ENCODE measurements at regions not wholly inside any gene's neighbourhood (a gene's known extent, or its start where the extent isn't known, plus 50 kb on each side); places are given as distances from the start of the nearest gene placed in this dataset.
A peak's percentile ranks its signal among the peaks of the same experiment; 100 is the strongest.

DNA sequence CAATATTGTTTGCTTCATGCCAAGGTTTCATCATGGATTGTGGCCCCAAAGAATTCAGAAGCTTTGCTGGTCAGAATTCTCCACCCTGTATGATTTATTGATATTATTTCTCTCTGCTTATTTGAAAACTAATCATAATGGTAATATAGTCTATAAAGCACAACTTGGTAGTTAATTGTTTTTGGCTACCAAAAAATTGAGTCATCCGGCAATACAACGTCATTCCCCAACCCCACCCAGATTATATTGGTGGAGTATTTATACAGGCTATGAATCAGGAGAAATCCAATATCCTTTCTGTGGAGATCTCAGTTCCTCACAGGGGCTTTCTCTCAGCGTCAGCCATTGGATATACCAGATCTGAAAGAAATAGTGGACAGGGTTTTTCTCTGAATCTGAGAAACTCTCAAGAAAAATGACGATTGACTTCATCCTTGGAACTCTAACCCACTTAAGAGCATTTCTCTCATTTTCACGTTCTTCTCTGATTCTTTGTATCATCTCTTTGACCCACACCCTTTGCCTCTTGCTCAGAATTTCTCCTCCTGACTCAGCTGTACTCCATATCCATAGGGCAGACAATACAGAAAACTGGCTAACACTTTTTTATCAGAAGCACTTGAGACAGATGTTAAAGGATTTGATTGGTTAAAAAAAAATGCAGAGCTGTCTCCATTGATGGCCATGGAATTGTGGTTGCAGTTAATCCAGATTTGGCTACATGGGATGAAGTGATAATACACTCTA lies 1055.8 kb upstream of the CADM2 start:
- no peak for DNase-seq

DNA sequence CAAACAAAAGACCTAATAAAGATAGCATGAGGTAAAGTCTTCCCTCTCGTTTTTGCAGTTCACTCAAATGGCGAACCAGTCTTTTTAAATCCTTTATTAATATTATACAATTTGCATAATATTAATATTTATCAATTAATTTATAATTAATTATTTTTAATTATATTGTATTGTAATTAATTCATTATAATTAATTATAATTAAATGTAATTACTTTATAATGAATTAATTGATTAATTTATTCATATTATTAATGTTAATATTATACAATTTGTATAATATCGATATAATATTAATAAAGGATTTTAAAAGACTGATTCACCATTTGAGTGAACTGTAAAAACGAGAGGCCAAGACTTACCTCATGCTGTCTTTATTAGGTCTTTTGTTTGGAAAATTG lies 1045.4 kb upstream of the CADM2 start:
- no peak for DNase-seq

DNA sequence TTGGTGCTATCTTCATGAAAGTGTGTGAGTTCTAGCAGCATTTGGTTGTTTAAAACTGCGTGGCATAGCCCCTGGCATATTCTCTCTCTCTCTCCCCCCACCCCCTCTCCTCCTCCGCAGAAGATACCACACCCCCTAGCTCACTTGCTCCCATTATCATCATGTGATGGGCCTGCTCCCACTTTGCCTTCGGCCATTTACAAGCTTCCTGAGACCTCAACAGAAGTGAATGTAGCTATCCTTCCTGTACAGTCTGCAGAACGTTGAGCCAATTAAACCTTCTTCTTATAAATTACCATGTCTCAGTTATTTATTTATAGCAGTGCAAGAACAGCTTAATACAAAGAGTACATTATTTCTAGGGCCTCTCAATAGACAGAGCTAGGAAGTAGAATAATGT lies 1032.5 kb upstream of the CADM2 start:
- DNase-seq, result no peak

DNA sequence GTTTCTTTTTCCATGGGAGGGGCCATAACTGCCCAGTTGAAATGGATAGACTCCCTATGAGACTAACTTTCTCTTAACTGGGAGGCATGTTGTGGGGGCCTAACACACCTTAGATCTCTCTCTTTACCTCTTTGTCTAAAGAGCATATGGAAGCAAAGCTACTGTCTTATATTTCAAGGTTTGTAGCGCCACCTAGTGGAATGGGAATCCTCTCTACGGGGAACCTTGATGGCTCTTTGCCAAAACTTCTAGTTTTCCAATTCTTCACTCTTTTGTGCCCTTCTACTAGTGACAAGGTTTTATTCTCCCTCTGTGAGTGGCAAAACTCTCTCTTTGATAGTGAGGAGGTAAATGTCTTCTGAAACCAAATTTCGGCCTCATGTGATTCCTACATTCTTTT lies 1030.4 kb upstream of the CADM2 start:
- DNase-seq, result peak; percentile 60

DNA sequence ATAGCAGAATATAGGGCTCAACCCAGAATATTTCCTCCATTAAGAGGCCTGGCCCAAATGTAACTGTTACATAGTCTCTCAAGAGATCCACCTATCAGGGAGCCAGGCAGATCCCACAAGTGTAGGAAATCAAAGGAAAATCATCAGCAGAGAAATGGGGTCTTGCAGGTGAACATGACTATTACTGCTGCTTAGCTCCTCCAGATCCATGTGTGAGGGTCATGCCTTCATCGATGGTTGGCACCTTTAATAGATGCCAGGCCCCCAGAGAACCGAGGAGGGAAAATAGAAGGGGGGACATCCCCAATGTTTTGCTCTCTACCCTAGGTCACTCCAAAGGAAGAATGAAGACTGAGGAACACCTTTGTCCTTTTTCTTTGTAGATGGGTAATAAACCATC lies 1029.9 kb upstream of the CADM2 start:
- no peak for DNase-seq

DNA sequence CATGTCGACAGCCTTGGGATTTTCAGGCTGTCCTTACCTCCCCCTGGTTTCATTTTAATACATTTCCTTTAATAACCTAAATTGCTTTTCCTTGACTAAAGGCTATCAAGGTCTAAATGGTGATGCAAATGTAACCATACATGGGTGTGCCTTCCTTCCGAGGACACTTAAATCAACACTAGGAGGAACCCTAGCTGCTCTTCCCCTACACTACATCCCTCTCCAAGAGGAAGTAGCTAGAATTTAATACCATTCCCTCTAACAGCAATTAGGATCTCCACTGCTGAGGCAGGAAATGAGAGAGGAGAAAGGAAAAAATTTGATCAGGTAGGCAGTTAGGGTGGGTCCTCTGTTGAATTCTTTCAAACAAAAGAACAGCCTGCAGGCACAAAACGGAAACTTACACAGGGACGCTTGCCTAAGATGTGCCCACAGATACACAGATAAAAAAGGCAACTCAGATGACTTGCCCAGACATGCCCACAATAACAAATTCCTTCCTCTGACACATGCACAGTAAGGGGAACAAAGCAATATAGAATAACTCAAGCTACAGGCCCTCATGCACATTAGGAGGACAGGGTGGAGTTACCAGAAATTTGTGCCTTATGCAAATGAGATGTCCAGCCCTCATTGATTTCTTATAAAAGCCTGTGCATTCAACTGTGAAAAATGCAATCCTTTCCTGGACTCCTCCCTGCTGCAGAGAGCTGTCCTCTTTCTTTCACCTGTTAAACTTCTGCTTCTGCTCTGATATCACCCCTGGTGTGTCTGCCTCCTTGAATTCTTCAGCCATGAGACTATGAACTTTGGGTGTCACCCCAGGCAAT lies 1024.4 kb upstream of the CADM2 start:
- DNase-seq, result peak; percentile 20

DNA sequence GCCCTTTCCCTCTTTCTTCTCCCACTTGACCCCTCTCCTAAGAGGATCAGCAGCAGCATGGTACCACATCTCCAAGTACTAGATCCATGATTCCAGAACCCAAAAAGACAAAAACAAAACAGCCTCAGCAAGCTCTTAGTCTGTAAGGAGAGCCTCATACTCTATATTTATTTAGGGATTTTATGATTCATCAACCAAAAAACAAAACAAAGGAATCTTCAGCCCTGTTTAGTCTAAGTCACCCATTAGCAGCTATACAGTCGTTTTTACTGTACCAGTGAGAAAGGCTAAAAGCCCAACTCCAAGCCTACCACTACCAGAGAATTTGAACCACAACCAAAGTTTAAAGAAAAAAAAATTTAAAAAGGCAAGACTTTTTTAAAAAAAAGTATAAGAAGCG lies 1020.3 kb upstream of the CADM2 start:
- no peak for DNase-seq

DNA sequence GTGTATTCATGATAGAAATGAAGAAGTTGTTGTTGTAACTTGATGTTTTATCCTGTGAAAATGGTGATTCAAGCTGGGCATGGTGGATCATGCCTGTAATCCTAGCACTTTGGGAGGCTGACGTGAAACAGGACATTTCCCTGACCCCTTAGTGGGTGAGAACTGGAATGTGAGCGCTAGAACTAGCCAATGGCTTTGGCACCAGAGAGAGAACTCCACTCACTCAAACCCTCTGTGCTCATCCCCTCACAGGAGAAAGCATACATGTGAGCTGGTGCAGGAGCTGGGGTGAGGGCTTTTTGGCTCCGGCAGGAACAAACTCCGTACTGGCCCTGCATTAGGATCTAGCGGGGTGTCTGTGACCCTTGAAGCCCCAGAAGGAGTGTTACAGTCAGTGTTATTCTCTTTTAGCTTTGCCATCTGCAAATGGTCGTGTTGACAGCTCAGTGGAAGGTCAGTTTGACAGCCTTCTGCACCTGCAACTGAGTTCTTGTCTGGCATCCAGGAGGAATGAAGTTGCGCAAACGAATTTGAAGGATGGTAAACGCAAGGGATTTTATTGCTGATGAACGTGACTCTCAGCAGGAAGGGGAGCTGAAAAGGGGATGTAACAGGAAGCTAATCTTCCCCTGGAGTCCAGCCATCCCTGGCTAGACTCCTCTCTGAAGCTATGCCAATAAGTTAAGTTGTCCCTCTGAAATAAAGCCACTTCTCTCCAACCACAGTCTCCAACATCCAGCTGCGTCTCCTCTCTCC lies 1016.6 kb upstream of the CADM2 start:
- DNase-seq, result no peak

DNA sequence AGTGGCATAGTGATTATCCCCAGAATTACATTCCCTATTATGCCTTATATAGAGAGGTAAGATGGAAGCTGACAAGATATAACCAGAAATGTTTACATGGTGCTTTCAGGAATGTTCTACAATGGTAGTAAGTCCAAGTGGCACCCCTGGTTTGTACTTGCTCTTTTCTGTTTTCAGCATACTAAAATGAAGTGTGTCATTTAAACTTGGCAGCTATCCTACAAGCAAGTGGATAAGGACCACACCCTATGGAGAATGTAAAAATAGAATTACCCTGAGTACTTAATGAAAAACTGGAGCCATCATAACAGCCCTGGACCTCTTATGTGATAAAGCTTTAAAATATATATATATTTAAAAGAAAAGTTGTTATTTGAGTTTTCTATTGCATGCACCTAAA lies 1012.7 kb upstream of the CADM2 start:
- no peak for DNase-seq

DNA sequence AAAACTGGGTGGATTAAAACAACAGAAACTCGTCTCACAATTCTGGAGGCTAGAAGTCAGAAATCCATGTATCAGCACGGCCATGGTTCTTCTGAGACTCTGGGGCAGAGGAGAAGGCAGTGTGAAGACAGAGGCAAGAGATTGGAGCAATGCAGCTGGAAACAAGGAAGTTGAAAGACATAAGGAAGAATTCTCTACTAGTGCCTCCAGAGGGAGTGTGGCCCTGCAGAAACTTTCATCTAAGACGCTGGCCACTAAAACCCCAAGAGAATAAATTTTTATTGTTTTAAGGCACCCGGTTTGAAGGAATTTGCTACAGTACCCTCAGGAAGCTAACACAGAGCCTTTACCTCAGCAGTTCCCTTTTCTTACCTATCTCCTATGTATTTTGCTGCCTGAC lies 1012.2 kb upstream of the CADM2 start:
- DNase-seq, result no peak

DNA sequence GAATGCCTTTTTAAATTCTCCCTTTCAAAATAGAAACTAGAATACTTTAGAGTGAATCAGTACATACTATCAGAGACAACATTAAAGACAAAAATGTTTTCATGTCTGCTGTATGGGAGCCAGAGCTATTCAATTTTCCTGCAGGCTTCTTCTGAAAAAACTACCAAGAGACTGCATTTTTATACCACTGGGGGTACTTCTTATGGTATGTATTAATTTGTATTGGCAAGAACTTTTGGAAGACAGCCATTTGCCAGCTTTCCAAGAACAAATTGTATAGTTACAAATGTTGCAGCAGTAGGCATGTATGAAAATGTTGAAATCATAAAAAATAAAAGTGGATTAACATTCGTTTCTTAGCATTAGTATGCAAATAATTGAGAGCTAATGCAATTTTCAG lies 1010.0 kb upstream of the CADM2 start:
- DNase-seq, result no peak

DNA sequence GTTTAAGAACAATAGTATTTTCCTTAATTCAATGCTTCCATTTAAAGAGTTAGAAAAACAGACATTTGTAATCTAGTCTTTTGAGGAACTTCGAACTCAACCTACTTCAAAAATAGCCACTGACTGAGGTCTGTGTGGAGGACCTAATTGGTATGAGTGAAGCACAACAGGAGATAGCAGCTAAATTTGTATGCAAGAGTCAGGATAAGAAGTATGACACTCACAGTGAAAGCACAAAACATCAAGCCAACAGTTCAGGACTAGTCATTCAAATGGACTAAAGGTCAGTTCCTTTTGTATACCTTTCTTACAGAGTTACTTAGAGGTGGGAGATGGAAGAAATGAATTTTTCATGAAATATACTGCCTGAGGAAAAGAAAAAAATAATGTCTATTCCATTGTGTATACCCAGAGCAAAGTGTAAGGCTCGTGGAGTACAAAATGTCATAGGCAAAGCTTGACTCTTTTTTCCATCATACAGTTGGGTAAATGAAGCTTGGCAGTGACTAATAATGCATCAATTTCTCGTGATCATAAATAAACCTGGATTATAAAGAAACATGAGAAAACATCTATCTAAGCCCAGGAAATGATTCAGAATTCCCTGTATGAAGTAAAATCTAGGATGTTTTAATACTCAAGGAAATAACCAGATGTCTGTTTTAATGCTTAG lies 1005.2 kb upstream of the CADM2 start:
- DNase-seq, result no peak

DNA sequence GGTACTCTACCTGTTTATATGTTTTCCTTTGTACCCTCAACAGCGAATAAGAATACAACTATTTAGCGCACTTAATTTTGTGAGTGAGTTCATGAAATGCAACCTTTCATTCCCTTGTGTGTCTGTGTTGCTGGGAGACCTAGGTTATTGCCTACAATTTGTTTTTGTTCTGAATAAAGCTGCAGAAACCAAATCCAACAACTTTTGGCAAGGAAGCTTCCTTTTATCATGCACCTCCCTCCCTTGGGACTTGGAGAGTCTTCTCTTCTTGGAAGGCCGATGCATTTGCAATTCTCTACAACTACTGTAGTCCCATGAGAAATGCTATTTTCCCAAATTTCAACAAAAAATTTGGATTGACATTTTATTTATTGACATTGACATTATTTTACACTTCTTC lies 1002.4 kb upstream of the CADM2 start:
- no peak for DNase-seq

DNA sequence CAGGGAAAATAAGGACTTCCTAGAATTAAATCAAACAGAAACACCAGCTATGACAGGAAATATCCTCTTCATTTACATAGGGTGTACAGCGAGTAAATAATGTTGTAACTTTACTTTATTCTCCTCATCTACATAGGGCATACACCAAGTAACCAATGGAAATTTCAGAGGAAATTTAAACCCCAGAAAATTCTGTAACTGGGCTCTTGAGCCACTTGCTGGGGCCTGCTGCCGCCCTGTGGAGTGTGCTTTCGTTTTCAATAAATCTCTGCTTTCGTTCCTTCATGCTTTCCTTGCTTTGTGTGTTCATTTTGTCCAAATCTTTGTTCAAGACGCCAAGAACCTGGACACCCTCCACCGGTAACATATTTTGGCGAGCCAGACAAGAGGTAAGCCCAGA lies 990.4 kb upstream of the CADM2 start:
- DNase-seq, result no peak

DNA sequence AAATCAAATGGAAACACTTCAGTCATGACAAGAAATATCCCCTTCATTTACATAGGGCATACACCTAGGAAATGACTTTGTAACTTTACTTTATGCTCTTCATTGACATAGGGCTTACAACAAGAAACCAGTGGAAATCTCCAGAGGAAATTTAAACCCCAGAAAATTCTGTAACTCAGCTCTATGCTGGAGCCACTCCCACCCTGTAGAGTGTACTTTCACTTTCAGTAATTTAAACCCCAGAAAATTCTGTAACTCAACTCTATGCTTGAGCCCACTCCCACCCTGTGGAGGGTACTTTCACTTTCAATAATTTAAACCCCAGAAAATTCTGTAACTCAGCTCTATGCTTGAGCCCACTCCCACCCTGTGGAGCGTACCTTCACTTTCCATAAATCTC lies 987.1 kb upstream of the CADM2 start:
- DNase-seq, result no peak

DNA sequence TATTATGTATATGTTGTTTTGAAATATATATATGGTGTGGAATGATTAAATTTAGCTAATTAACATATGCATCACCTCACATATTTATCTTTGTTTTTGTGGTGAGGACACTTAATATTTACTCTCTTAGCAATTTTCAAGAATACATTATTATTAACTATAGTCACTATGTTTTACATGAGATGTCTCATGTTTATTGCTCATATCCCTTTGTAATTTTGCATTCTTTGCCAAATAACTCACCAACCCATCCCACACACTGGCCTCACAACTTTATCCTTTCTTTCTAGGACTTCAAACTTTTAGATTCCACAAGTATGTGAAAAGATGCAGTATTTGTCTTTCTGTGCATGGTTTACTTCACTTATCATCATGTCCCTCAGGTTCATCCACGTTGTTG lies 950.2 kb upstream of the CADM2 start:
- no peak for DNase-seq

DNA sequence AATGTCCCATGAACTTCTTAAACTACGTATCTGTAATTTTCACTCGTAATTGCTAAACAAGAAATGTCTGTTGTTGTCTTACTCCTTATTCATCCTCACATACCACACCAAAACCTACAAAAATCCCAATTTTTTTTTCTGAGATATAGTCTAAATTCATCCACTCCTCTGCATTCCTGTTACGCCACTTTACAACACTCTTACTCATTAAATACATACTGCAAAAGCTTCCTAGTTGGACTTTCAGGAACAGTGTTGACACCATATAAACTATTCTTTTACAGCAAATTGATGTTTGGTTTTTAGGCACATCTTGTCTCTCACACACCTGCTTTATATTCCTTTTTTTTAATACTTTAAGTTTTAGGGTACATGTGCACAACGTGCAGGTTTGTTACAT lies 934.9 kb upstream of the CADM2 start:
- no peak for DNase-seq

DNA sequence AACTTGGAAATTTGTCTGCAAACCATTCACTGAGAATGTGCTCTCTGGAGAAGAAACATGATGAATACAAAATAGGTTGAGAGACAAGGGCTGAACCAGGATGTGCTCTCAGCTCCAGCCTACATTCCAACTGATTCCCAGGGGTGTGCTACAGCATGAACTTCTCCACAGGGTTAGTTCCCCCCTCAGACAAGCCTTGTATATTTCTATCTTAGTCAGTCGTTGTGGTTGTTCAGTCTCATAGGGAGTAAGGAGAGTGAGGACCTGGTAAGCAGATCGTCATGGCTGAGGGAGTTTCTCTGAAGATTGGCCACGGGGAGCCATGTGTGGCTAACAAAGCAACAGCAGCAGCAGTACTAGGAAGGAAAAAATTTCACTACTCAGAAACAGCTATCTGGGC lies 919.7 kb upstream of the CADM2 start:
- DNase-seq, result no peak

DNA sequence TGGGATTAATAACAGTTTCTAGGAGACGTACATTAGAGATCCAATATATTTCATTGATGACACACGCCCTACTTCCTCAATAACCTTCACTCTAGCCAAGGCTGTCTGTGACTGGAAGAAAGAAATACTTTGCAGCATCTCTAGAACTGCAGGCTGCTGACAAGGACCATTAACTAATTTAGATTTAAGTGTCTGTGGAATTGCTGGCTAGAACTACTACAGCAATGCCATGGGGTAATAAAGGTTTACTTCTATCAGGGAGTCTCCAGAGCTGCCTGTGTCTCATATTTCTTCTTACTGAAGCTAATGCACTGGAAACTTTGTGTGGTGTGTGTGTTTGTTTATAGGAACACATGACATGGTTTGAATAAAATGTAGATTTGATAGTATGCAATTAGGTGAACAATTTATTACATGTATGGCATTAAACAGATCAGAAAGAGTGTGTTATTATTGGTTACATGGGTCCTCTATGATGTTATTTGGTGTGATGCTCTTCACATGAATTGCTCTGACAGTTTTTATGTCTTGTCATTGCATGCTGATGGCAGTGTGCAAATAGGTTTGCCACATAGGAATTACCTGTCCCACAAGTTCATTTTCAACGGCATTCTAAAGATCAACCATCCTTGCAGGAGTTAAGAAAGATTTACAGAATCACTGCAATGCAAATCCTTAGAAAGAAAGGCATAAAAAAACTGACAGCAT lies 916.2 kb upstream of the CADM2 start:
- DNase-seq, result no peak

DNA sequence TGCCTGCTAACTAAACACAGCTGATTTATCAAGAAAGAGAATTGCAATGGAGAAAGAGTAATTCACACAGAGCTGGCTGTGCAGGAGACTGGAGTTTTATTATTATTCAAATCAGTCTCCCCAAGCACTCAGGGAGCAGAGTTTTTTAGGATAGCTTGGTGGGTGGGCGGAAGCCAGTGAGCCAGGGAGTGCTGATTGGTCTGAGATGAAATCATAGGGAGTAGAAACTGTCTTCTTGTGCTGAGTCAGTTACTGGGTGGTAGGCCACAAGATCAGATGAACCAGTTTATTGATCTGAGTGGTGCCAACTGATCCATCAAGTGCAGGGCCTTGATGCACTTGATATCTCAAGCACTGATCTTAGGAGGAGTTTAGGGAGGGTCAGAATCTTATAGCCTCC lies 891.9 kb upstream of the CADM2 start:
- no peak for DNase-seq

DNA sequence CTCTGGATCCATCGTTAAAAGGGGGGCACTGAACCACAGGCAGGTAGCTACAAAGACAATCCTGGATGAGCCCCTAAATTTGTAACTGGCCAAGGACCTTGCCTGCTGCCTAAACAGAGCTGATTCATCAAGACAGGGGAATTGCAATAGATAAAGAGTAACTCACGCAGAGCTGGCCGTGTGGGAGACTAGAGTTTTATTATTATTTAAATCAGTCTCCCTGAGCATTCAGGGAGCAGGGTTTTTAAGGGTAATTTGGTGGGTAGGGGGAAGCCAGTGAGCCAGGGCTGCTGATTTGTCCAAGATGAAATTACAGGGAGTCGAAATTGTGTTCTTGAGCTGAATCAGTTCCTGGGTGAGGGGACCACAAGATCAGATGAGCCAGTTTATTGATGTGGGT lies 885.1 kb upstream of the CADM2 start:
- DNase-seq, result no peak

DNA sequence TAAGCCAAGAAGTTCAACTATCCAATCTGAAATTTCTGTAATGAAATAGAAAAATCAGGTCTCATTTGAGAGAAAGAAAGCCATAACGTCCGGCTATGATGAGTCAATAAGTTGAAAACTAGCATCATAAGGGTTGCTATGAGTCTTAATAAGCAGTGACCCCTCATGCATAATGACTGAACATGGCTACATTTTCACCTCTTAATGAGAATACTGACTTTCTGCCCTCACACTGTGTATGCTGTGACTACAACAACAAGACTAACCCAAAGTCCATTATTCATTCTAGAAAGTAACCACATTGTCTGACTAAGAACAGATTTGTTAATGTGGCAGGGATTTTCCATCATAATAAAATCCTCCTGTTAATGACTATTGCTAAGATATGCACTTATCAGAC lies 884.0 kb upstream of the CADM2 start:
- DNase-seq, result no peak

DNA sequence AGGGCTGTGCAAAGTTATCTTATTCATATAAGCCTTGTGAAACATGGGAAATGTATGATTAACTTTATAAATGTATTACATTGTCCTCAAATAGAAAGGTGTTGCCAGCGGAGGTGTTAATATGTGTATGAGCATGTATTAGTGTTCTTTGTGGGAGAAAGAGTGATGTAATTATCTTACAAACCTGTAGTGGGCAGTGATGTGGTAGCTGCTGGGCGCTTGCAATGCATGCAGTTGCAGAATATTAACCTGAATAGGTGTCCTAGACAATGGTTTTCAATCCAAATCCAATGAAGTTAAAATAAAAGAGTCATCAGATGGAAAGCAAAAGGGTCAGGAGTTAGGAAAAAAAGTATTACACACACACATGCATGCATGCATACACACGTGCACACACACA lies 881.3 kb upstream of the CADM2 start:
- DNase-seq, result peak; percentile 1

Data from hematopoietic multipotent progenitor cell treated with erythropoietin and hydrocortisone succinate and interleukin-3 and kit ligand, for 4 days (in vitro differentiated cells).